Esophagus muscularis mucosa (tissue), 3 donors: ENCODE measurements at regions not wholly inside any gene's neighbourhood (a gene's known extent, or its start where the extent isn't known, plus 50 kb on each side); places are given as distances from the start of the nearest gene placed in this dataset.

ENCODE experiments used
- POLR2A ChIP-seq: fragments of 450-650 bp; IDR thresholded peaks from one replicate; pipeline ENCODE4 v1.6.1; 2017; ENCODE audit warnings: antibody characterized with exemption, moderate library complexity, mild to moderate bottlenecking, low read depth
- POLR2AphosphoS5 ChIP-seq, 2 donors: sonication (generic); formaldehyde crosslinking; IDR thresholded peaks; one replicate each; pipeline ENCODE4 v1.6.1; 2017; ENCODE audit warnings: antibody characterized with exemption in 2 of 2
- TF ChIP-seq, protein P1 (sequence below), 3 experiments: fragments of 200-600 bp in 2 of 3; fragments of 450-650 bp in 1 of 3; sonication (generic) in 2 of 3; IDR thresholded peaks; one replicate each; pipeline ENCODE4 v1.5.1; 2017 to 2019; ENCODE audit warnings: antibody characterized with exemption in 3 of 3, mild to moderate bottlenecking in 2 of 3, moderate library complexity in 1 of 3

- TF ChIP-seq, protein P1, sequence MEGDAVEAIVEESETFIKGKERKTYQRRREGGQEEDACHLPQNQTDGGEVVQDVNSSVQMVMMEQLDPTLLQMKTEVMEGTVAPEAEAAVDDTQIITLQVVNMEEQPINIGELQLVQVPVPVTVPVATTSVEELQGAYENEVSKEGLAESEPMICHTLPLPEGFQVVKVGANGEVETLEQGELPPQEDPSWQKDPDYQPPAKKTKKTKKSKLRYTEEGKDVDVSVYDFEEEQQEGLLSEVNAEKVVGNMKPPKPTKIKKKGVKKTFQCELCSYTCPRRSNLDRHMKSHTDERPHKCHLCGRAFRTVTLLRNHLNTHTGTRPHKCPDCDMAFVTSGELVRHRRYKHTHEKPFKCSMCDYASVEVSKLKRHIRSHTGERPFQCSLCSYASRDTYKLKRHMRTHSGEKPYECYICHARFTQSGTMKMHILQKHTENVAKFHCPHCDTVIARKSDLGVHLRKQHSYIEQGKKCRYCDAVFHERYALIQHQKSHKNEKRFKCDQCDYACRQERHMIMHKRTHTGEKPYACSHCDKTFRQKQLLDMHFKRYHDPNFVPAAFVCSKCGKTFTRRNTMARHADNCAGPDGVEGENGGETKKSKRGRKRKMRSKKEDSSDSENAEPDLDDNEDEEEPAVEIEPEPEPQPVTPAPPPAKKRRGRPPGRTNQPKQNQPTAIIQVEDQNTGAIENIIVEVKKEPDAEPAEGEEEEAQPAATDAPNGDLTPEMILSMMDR (IDR thresholded peaks at IDR 0.05): no peak
- TF ChIP-seq POLR2A (no peak), POLR2AphosphoS5 (IDR thresholded peaks at IDR 0.05) (no peak)
Observed at GRCh38 chr16:26594666-26595065, 472.1 kb upstream of the C16orf82 start.
